H9 (cell line): ENCODE measurements at regions not wholly inside any gene's neighbourhood (a gene's known extent, or its start where the extent isn't known, plus 50 kb on each side); places are given as distances from the start of the nearest gene placed in this dataset.

ENCODE experiments used
- DNase-seq: peaks from one replicate; pipeline ENCODE4 v3.0.0-alpha.2; 2017
- H2AFZ ChIP-seq: one replicate; pipeline ENCODE4 v1.6.1; 2013; ENCODE audit warnings: mild to moderate bottlenecking, low read length, control low read depth, moderate library complexity
- H2AK5ac ChIP-seq: 2 replicates; pipeline ENCODE4 v1.6.1; 2013; ENCODE audit warnings: low read length, control low read depth, mixed read lengths; ENCODE audit not compliant: insufficient read length
- H2BK120ac ChIP-seq: one replicate; pipeline ENCODE4 v1.6.1; 2013; ENCODE audit warnings: low read depth, mild to moderate bottlenecking, low read length, control low read depth, inconsistent platforms; ENCODE audit not compliant: poor library complexity, severe bottlenecking
- H2BK12ac ChIP-seq: 2 replicates; pipeline ENCODE4 v1.6.1; 2013; ENCODE audit warnings: low read length, control low read depth, mixed read lengths, low read depth; ENCODE audit not compliant: insufficient read length
- H2BK15ac ChIP-seq: 2 replicates; pipeline ENCODE4 v1.6.1; 2013; ENCODE audit warnings: low read depth, low read length, control low read depth
- H2BK20ac ChIP-seq: one replicate; pipeline ENCODE4 v1.6.1; 2013; ENCODE audit warnings: low read depth, mild to moderate bottlenecking, low read length, control low read depth, inconsistent platforms; ENCODE audit not compliant: poor library complexity, severe bottlenecking
- H2BK5ac ChIP-seq: 2 replicates; pipeline ENCODE4 v1.6.1; 2013; ENCODE audit warnings: low read length, control low read depth, mixed read lengths; ENCODE audit not compliant: insufficient read length
- H3K14ac ChIP-seq: 2 replicates; pipeline ENCODE4 v1.6.1; 2013; ENCODE audit warnings: low read length, control low read depth; ENCODE audit not compliant: insufficient read depth
- H3K18ac ChIP-seq: 2 replicates; pipeline ENCODE4 v1.6.1; 2013; ENCODE audit warnings: low read depth, mild to moderate bottlenecking, mixed read lengths, low read length, control low read depth; ENCODE audit not compliant: insufficient read length
- H3K23ac ChIP-seq: 2 replicates; pipeline ENCODE4 v1.6.1; 2013; ENCODE audit warnings: low read length, control low read depth, mixed read lengths, low read depth; ENCODE audit not compliant: insufficient read length
- H3K23me2 ChIP-seq: 2 replicates; pipeline ENCODE4 v1.6.1; 2013; ENCODE audit warnings: low read depth, mild to moderate bottlenecking, mixed read lengths, low read length, control low read depth; ENCODE audit not compliant: insufficient read length, poor library complexity, severe bottlenecking
- H3K27ac ChIP-seq: 2 replicates; pipeline ENCODE4 v1.5.1; 2013; ENCODE audit warnings: low read length, control low read depth, mixed read lengths, low read depth; ENCODE audit not compliant: insufficient read length
- H3K27me3 ChIP-seq: 2 replicates; pipeline ENCODE4 v1.6.1; 2013; ENCODE audit warnings: low read length, control low read depth, inconsistent platforms; ENCODE audit not compliant: insufficient read depth
- H3K4ac ChIP-seq: 2 replicates; pipeline ENCODE4 v1.6.1; 2013; ENCODE audit warnings: low read depth, mild to moderate bottlenecking, control low read depth, inconsistent platforms, low read length, moderate library complexity
- H3K4me1 ChIP-seq: 2 replicates; pipeline ENCODE4 v1.6.1; 2013; ENCODE audit warnings: low read length, control low read depth, inconsistent platforms; ENCODE audit not compliant: insufficient read depth
- H3K4me2 ChIP-seq: 2 replicates; pipeline ENCODE4 v1.6.1; 2013; ENCODE audit warnings: low read length, control low read depth, mixed read lengths; ENCODE audit not compliant: insufficient read length, insufficient read depth
- H3K56ac ChIP-seq: 2 replicates; pipeline ENCODE4 v1.6.1; 2013; ENCODE audit warnings: low read depth, mild to moderate bottlenecking, mixed read lengths, low read length, control low read depth; ENCODE audit not compliant: insufficient read length
- H3K79me1 ChIP-seq: 2 replicates; pipeline ENCODE4 v1.6.1; 2013; ENCODE audit warnings: low read depth, mild to moderate bottlenecking, moderate library complexity, low read length, control low read depth, inconsistent platforms; ENCODE audit not compliant: insufficient read depth, poor library complexity, severe bottlenecking
- H3K79me2 ChIP-seq: 2 replicates; pipeline ENCODE4 v1.6.1; 2013; ENCODE audit warnings: low read length, control low read depth, inconsistent platforms; ENCODE audit not compliant: insufficient read depth
- H3K9ac ChIP-seq: 2 replicates; pipeline ENCODE4 v1.6.1; 2013; ENCODE audit warnings: low read length, control low read depth, mixed read lengths; ENCODE audit not compliant: insufficient read length; ENCODE audit errors: extremely low read depth
- H3K9me3 ChIP-seq: one replicate; pipeline ENCODE4 v1.6.1; 2013; ENCODE audit warnings: low read depth, low read length, inconsistent platforms; ENCODE audit not compliant: control insufficient read depth
- H3T11ph ChIP-seq: one replicate; pipeline ENCODE4 v1.6.1; 2013; ENCODE audit warnings: mild to moderate bottlenecking, low read length, control low read depth, inconsistent platforms
- H4K20me1 ChIP-seq: one replicate; pipeline ENCODE4 v1.6.1; 2013; ENCODE audit not compliant: control insufficient read depth, insufficient read length, insufficient read depth
- H4K5ac ChIP-seq: 2 replicates; pipeline ENCODE4 v1.6.1; 2013; ENCODE audit warnings: low read depth, mild to moderate bottlenecking, mixed read lengths, low read length, control low read depth; ENCODE audit not compliant: insufficient read length
- H4K8ac ChIP-seq: replicated peaks from 2 replicates; pipeline ENCODE4 v1.6.1; 2013; ENCODE audit warnings: low read length, control low read depth, mixed read lengths, low read depth; ENCODE audit not compliant: insufficient read length
- H4K91ac ChIP-seq: 2 replicates; pipeline ENCODE4 v1.6.1; 2013; ENCODE audit warnings: low read depth, mild to moderate bottlenecking, moderate library complexity, mixed read lengths, low read length, control low read depth; ENCODE audit not compliant: insufficient read length
- H3K27ac Mint-ChIP-seq, 3 experiments: 2 replicates in 2 of 3; 3 replicates in 1 of 3; pipeline ENCODE4 v1.8.0; 2020 to 2021; ENCODE audit warnings: mixed read lengths in 3 of 3, mild to moderate bottlenecking in 1 of 3, moderate library complexity in 1 of 3
- H3K27me3 Mint-ChIP-seq: 2 replicates; pipeline ENCODE4 v1.8.0; 2021; ENCODE audit warnings: low read depth, mild to moderate bottlenecking, moderate library complexity, mixed read lengths
- H3K36me3 Mint-ChIP-seq, 3 experiments: 2 replicates in 2 of 3; 3 replicates in 1 of 3; pipeline ENCODE4 v1.8.0; 2020 to 2021; ENCODE audit warnings: low read depth in 3 of 3, mixed read lengths in 3 of 3; ENCODE audit not compliant: insufficient read depth in 1 of 3
- H3K4me1 Mint-ChIP-seq, 2 experiments: 2 replicates each; pipeline ENCODE4 v1.8.0; 2020; ENCODE audit warnings: mixed read lengths in 2 of 2
- H3K4me3 Mint-ChIP-seq, 2 experiments: 2 replicates in 1 of 2; 3 replicates in 1 of 2; pipeline ENCODE4 v1.8.0; 2020 to 2021; ENCODE audit warnings: mild to moderate bottlenecking in 2 of 2, mixed read lengths in 2 of 2, moderate library complexity in 1 of 2
- H3K9me3 Mint-ChIP-seq, 2 experiments: 2 replicates in 1 of 2; 3 replicates in 1 of 2; pipeline ENCODE4 v1.8.0; 2020; ENCODE audit warnings: mild to moderate bottlenecking in 2 of 2, mixed read lengths in 2 of 2, moderate library complexity in 1 of 2
- CTCF ChIP-seq: fragments of 200-600 bp; sonication (generic); conservative IDR thresholded peaks from 3 replicates; pipeline ENCODE4 v1.8.0; 2021; ENCODE audit warnings: antibody characterized with exemption, mild to moderate bottlenecking
- WGBS: extraction: QIAGEN DNeasy Blood & Tissue Kit; methylation state at CpG from one replicate; pipeline ENCODE4 v1.1.7; 2013; ENCODE audit warnings: missing lambda C conversion rate, low lambda C conversion rate, mixed read lengths; ENCODE audit not compliant: insufficient read length; ENCODE audit errors: extremely low coverage; 5-methylcytosine and 5-hydroxymethylcytosine counted together

GRCh38 chr5:125014202-125014601 lies 267.8 kb upstream of the ZNF608 start:
- no peaks in the 10 kb centered on the region for H3K79me2 ChIP-seq

More at GRCh38 chr5:125014202-125014601, 267.8 kb upstream of the ZNF608 start:
- Histone ChIP-seq H3K27ac (no peak overlapping the region), H4K20me1 (no peaks in the 10 kb centered on the region), H2AK5ac (no peak overlapping the region), H4K91ac (no peak overlapping the region), H3K4me2 (no peak overlapping the region), H3T11ph (no peak overlapping the region), H2BK5ac (no peak overlapping the region), H3K79me1 (no peaks in the 10 kb centered on the region), H3K9me3 (no peaks in the 10 kb centered on the region), H2BK20ac (no peak overlapping the region), H3K4ac (no peak overlapping the region), H3K56ac (no peak overlapping the region), H2BK12ac (no peak overlapping the region), H3K18ac (no peak overlapping the region), H2BK120ac (no peak overlapping the region), H2BK15ac (no peak overlapping the region), H3K4me1 (no peaks in the 10 kb centered on the region; the same call in 1 of the 2 replicates), H3K23ac (no peak overlapping the region), H3K14ac (no peak overlapping the region), H2AFZ (no peak overlapping the region), H3K23me2 (no peaks in the 10 kb centered on the region), H3K9ac (no peak overlapping the region), H4K5ac (no peak overlapping the region), H4K8ac (no peak overlapping the region), H3K27me3 (no peaks in the 10 kb centered on the region)
- Mint-ChIP-seq H3K27me3 (no peaks in the 10 kb centered on the region), H3K4me3 (no peak overlapping the region), H3K27ac (no peak overlapping the region), H3K9me3 (no peaks in the 10 kb centered on the region), H3K4me1 (peaks cover 24% of the 10 kb centered on the region in 2 experiments), H3K36me3 (no peaks in the 10 kb centered on the region)
- WGBS = no CpG with 5 or more reads among the region's 1 CpG
- no peak for DNase-seq
- TF ChIP-seq CTCF = no peak
